H1 (cell line): ENCODE measurements at regions not wholly inside any gene's neighbourhood (a gene's known extent, or its start where the extent isn't known, plus 50 kb on each side); places are given as distances from the start of the nearest gene placed in this dataset.

Experiments used
- CTCF ChIA-PET: fragments of 300-600 bp; sonication (Branson Sonifier 250); formaldehyde crosslinking; loops from one replicate; lab custom pipeline; 2021; ENCODE audit not compliant: partially characterized antibody; lab: Charles Lee
- POLR2A ChIA-PET: fragments of 300-600 bp; sonication (Branson Sonifier 250); formaldehyde crosslinking; loops from one replicate; lab custom pipeline; 2021; ENCODE audit warnings: inconsistent platforms; ENCODE audit not compliant: partially characterized antibody; lab: Charles Lee
- DNase-seq, 2 experiments: peaks; one replicate each; pipeline versions ENCODE4 v3.0.0 to v3.0.0-alpha.2; 2010 to 2022; ENCODE audit warnings: low spot score in 2 of 2, low read depth in 1 of 2, mixed read lengths in 1 of 2
- FAIRE-seq: peaks from 2 replicates; lab custom pipeline; 2011; peaks lifted over from hg19 to GRCh38; lab: Jason Lieb, UNC
- H2AFZ ChIP-seq: 2 replicates; pipeline ENCODE4 v1.8.1; 2012; ENCODE audit warnings: low read length, inconsistent platforms
- H2AK5ac ChIP-seq: 2 replicates; pipeline ENCODE4 v1.6.1; 2013; ENCODE audit warnings: low read depth, low read length
- H2BK120ac ChIP-seq: replicated peaks from 2 replicates; pipeline ENCODE3; 2013; ENCODE audit warnings: low read depth, low read length, inconsistent platforms
- H2BK12ac ChIP-seq: 2 replicates; pipeline ENCODE4 v1.6.1; 2013; ENCODE audit warnings: low read depth, low read length
- H2BK15ac ChIP-seq: 2 replicates; pipeline ENCODE4 v1.6.1; 2013; ENCODE audit warnings: low read length
- H2BK20ac ChIP-seq: 2 replicates; pipeline ENCODE4 v1.6.1; 2013; ENCODE audit warnings: low read length
- H2BK5ac ChIP-seq: 2 replicates; pipeline ENCODE4 v1.6.1; 2013; ENCODE audit warnings: low read depth, low read length
- H3K14ac ChIP-seq: 2 replicates; pipeline ENCODE4 v1.6.1; 2013; ENCODE audit warnings: inconsistent platforms; ENCODE audit not compliant: insufficient read length
- H3K18ac ChIP-seq: 2 replicates; pipeline ENCODE4 v1.6.1; 2013; ENCODE audit warnings: low read length; ENCODE audit errors: extremely low read depth
- H3K23ac ChIP-seq: 2 replicates; pipeline ENCODE4 v1.6.1; 2013; ENCODE audit warnings: inconsistent platforms; ENCODE audit not compliant: insufficient read length
- H3K23me2 ChIP-seq: 2 replicates; pipeline ENCODE4 v1.6.1; 2013; ENCODE audit warnings: low read depth, low read length
- H3K27ac ChIP-seq: 2 replicates; pipeline ENCODE4 v1.6.1; 2011; ENCODE audit warnings: low read depth, low read length, inconsistent platforms
- H3K27me3 ChIP-seq, 4 experiments: replicated peaks in 1 of 4; 1 replicate in 1 of 4; 2 replicates in 3 of 4; pipeline versions ENCODE4 v1.6.1 to v1.8.1; 2011 to 2013; ENCODE audit warnings: low read length in 3 of 4, mild to moderate bottlenecking in 3 of 4, inconsistent platforms in 2 of 4, mixed read lengths in 2 of 4, moderate library complexity in 1 of 4; ENCODE audit not compliant: control insufficient read depth in 3 of 4, insufficient read depth in 3 of 4; ENCODE audit errors: extremely low read depth in 1 of 4
- H3K36me3 ChIP-seq, 4 experiments: 2 replicates each; pipeline versions ENCODE4 v1.6.1 to v1.8.1; 2011 to 2013; ENCODE audit warnings: mild to moderate bottlenecking in 4 of 4, low read length in 3 of 4, moderate library complexity in 2 of 4, control low read depth in 1 of 4, inconsistent platforms in 1 of 4; ENCODE audit not compliant: insufficient read depth in 4 of 4, control insufficient read depth in 2 of 4
- H3K4ac ChIP-seq: replicated peaks from 2 replicates; pipeline ENCODE3; 2013; ENCODE audit warnings: low read length, low read depth, mixed read lengths, inconsistent platforms; ENCODE audit not compliant: insufficient read length
- H3K4me1 ChIP-seq, 4 experiments: replicated peaks in 1 of 4; 1 replicate in 1 of 4; 2 replicates in 3 of 4; pipeline versions ENCODE4 v1.6.1 to v1.8.1; 2011 to 2013; ENCODE audit warnings: low read length in 3 of 4, inconsistent platforms in 2 of 4, mixed read lengths in 1 of 4; ENCODE audit not compliant: insufficient read depth in 4 of 4, control insufficient read depth in 3 of 4
- H3K4me2 ChIP-seq, 2 experiments: 2 replicates each; pipeline versions ENCODE4 v1.6.1 to v1.8.1; 2011 to 2013; ENCODE audit warnings: low read depth in 2 of 2, low read length in 2 of 2, control low read depth in 1 of 2, inconsistent platforms in 1 of 2, mild to moderate bottlenecking in 1 of 2; ENCODE audit not compliant: insufficient read depth in 1 of 2
- H3K4me3 ChIP-seq, 4 experiments: fragments of 200-600, 300-600 bp in 1 of 4; sonication (generic), shearing (Covaris generic), sonication (Bioruptor Twin) in 1 of 4; 2 replicates each; pipeline versions ENCODE4 v1.5.1 to v1.8.1; 2011 to 2016; ENCODE audit warnings: low read length in 4 of 4, low read depth in 3 of 4, control low read depth in 2 of 4, inconsistent platforms in 2 of 4, mild to moderate bottlenecking in 2 of 4, mixed read lengths in 1 of 4, moderate library complexity in 1 of 4; ENCODE audit not compliant: insufficient read depth in 2 of 4; ENCODE audit errors: extremely low read depth in 1 of 4
- H3K56ac ChIP-seq: replicated peaks from 2 replicates; pipeline ENCODE3; 2013; ENCODE audit warnings: low read depth, mild to moderate bottlenecking, mixed read lengths, low read length, inconsistent platforms; ENCODE audit not compliant: insufficient read length
- H3K79me1 ChIP-seq: 2 replicates; pipeline ENCODE4 v1.6.1; 2013; ENCODE audit warnings: low read depth, low read length, control low read depth
- H3K79me2 ChIP-seq, 2 experiments: 2 replicates each; pipeline versions ENCODE4 v1.6.1 to v1.8.1; 2012 to 2013; ENCODE audit warnings: low read length in 2 of 2, mild to moderate bottlenecking in 2 of 2, inconsistent platforms in 1 of 2; ENCODE audit not compliant: insufficient read depth in 2 of 2, control insufficient read depth in 1 of 2
- H3K9ac ChIP-seq, 4 experiments: replicated peaks in 1 of 4; 1 replicate in 1 of 4; 2 replicates in 3 of 4; pipeline versions ENCODE4 v1.6.1 to v1.8.1; 2011 to 2013; ENCODE audit warnings: low read depth in 3 of 4, low read length in 3 of 4, control low read depth in 2 of 4, mild to moderate bottlenecking in 2 of 4, moderate library complexity in 2 of 4, inconsistent platforms in 1 of 4; ENCODE audit errors: extremely low read depth in 1 of 4
- H3K9me3 ChIP-seq, 2 experiments: 2 replicates each; pipeline versions ENCODE4 v1.6.1 to v1.8.1; 2012 to 2013; ENCODE audit warnings: mild to moderate bottlenecking in 2 of 2, moderate library complexity in 2 of 2, control low read depth in 1 of 2, inconsistent platforms in 1 of 2, low read depth in 1 of 2, low read length in 1 of 2, mixed read lengths in 1 of 2; ENCODE audit not compliant: insufficient read depth in 2 of 2
- H4K20me1 ChIP-seq, 2 experiments: replicated peaks in 1 of 2; 2 replicates each; pipeline versions ENCODE3 to v1.8.1; 2011 to 2013; ENCODE audit warnings: inconsistent platforms in 2 of 2, low read length in 2 of 2, mild to moderate bottlenecking in 1 of 2; ENCODE audit not compliant: insufficient read depth in 2 of 2, control insufficient read depth in 1 of 2
- H4K5ac ChIP-seq: 2 replicates; pipeline ENCODE4 v1.6.1; 2013; ENCODE audit warnings: low read length, low read depth, mixed read lengths, inconsistent platforms; ENCODE audit not compliant: insufficient read length
- H4K8ac ChIP-seq: 2 replicates; pipeline ENCODE4 v1.8.0; 2013; ENCODE audit warnings: mild to moderate bottlenecking, moderate library complexity, low read length, inconsistent platforms; ENCODE audit not compliant: insufficient read depth; ENCODE audit errors: extremely low read depth
- H4K91ac ChIP-seq: replicated peaks from 2 replicates; pipeline ENCODE3; 2013; ENCODE audit warnings: low read length, mixed read lengths, inconsistent platforms; ENCODE audit not compliant: insufficient read length
- CHD1 ChIP-seq: IDR thresholded peaks from 2 replicates; pipeline ENCODE4 v1.6.1; 2012; ENCODE audit warnings: low read depth, low read length, improper control_type of control experiment
- CREB1 ChIP-seq: IDR thresholded peaks from 2 replicates; pipeline ENCODE4 v1.6.1; 2012; ENCODE audit warnings: inconsistent platforms
- JUN ChIP-seq: IDR thresholded peaks from 2 replicates; pipeline ENCODE4 v1.6.1; 2011; ENCODE audit warnings: low read depth, mild to moderate bottlenecking, improper control_type of control experiment, low read length
- MAFK ChIP-seq: IDR thresholded peaks from 2 replicates; pipeline ENCODE4 v1.6.1; 2012; ENCODE audit warnings: low read depth, mild to moderate bottlenecking, improper control_type of control experiment, low read length
- POU5F1 ChIP-seq: IDR thresholded peaks from 2 replicates; pipeline ENCODE4 v1.6.1; 2011; ENCODE audit warnings: low read depth, mild to moderate bottlenecking, low read length, moderate library complexity
- SP2 ChIP-seq: IDR thresholded peaks from 2 replicates; pipeline ENCODE4 v1.6.1; 2012; ENCODE audit warnings: mild to moderate bottlenecking, low read length, inconsistent platforms
- WGBS, 2 experiments: shearing (Covaris generic) in 1 of 2; methylation state at CpG; one replicate each; pipeline versions ENCODE4 v1.1.6 to v1.1.7; 2013 to 2015; ENCODE audit warnings: low lambda C conversion rate in 2 of 2, mixed read lengths in 2 of 2, inconsistent platforms in 1 of 2, low coverage in 1 of 2, missing lambda C conversion rate in 1 of 2; ENCODE audit not compliant: insufficient replicate concordance in 2 of 2, insufficient coverage in 1 of 2, insufficient read length in 1 of 2; ENCODE audit errors: extremely low coverage in 1 of 2, missing lambda C conversion rate in 1 of 2; 5-methylcytosine and 5-hydroxymethylcytosine counted together

DNA sequence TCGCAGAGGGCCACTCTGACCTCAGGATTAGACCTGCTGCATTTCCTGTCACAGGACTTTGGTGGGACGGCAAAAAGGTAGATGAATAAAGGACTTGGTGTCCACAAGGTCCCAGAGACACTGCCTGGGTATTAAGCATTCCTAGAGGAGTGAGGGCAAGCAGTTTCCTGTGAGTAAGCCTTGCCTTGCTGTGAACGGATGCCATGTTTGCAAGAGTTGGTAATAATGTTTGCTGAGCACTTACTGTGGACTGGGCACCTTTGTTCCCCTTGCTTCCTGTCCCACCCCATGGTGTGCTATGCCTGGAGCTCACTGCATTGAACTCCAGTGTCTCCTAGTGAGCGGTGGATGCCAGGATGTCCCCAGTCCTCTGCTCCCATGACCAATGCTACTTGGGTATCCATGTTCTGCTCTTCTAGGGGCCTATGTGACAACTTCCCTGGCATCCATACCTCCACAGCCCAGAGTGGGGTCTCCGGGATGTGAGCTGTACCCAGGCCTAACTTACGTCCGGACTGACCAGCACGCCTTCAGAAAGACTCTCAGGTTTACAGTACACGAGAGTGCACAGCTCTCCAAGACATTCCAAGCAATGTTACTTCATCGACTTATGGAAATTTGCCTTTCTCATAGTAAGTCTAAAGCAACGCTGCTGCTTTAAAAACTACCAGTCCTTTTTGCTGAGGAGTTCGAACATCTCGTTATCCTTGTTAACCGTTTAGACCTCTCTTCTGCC, 95.5 kb upstream of the MSX1 start:
- Histone ChIP-seq H3K23me2 (no peaks in the 10 kb centered on the region), H3K27ac (no peak overlapping the region; the same call in 1 of the 2 replicates), H3K4me1 (peaks cover 3 to 27% (median 20%) of the 10 kb centered on the region in 4 experiments), H2BK20ac (peak overlapping the region; percentile 72; the same call in 1 of the 2 replicates), H2BK12ac (peak overlapping the region; percentile 86; the same call in 1 of the 2 replicates), H2BK5ac (0 out of 2 replicates have a peak overlapping the region, but pooled peaks have one; percentile 26), H3K9ac (no peak overlapping the region), H4K20me1 (no peaks in the 10 kb centered on the region), H3K4ac (no peak overlapping the region), H3K14ac (no peak overlapping the region), H2BK15ac (peak overlapping the region; percentile 77), H3K27me3 (peaks cover 0 to 25% (median 11%) of the 10 kb centered on the region in 4 experiments; a peak in 5 of 7 replicates), H2AFZ (no peak overlapping the region), H3K56ac (no peak overlapping the region), H3K4me2 (peak overlapping the region; percentile 29 to 56), H4K8ac (no peak overlapping the region), H3K18ac (peak overlapping the region; percentile 72; the same call in 1 of the 2 replicates), H3K79me1 (no peaks in the 10 kb centered on the region), H2AK5ac (0 out of 2 replicates have a peak overlapping the region, but pooled peaks have one; percentile 49), H3K36me3 (no peaks in the 10 kb centered on the region), H3K9me3 (no peaks in the 10 kb centered on the region), H3K23ac (no peak overlapping the region), H2BK120ac (no peak overlapping the region), H4K91ac (peak overlapping the region; percentile 38), H3K4me3 (peak overlapping the region in 1 of 4 experiments; percentile 17; a peak in 2 of 8 replicates), H3K79me2 (no peaks in the 10 kb centered on the region), H4K5ac (no peak overlapping the region)
- ChIA-PET CTCF (no interaction called here), POLR2A (interaction anchor here (0.6 to 1.1 kb wide), 2 partner anchors 11 to 83 kb away, joined by 3 read pairs; no protein-coding TSS in a partner anchor)
- DNase-seq (no peak), FAIRE-seq (peak; percentile 28)
- 76% methylated on average over 14 of the region's 14 CpGs; no CpG with 5 or more reads in 1 of the 2 experiments for WGBS, 2 experiments
- TF ChIP-seq JUN, result no peak
- no peak for TF ChIP-seq CREB1
- no peak for TF ChIP-seq MAFK
- TF ChIP-seq POU5F1, result no peak
- no peak for TF ChIP-seq CHD1
- no peak for TF ChIP-seq SP2
